Endometrium (tissue), 2 donors: ENCODE measurements at regions not wholly inside any gene's neighbourhood (a gene's known extent, or its start where the extent isn't known, plus 50 kb on each side); places are given as distances from the start of the nearest gene placed in this dataset.

Experiments
- FAIRE-seq: peaks from 2 replicates; lab custom pipeline; 2012; peaks lifted over from hg19 to GRCh38; lab: Jason Lieb, UNC
- donor health status: control.
- donor health status: control.

DNA sequence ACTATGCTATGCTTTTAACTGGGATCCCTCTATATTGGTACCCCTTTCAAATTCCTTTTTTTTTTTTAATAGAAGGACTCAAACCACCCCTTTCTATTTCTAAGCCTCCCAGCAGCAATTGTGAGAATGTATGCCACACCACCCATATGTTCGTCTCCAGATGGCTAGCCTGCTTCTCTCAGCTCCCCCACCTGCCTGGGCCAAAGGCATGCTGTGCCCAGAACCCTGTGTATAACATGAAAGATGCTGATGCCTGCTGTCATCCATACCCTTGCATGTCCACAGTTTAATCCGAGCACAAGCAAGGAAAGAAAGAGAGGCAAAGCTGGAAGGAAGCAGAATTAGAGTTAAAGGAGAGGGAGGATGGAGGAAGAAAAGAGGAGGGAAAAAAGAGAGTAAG is 159.5 kb upstream of the CNTN6 start:
- no peak for FAIRE-seq

DNA sequence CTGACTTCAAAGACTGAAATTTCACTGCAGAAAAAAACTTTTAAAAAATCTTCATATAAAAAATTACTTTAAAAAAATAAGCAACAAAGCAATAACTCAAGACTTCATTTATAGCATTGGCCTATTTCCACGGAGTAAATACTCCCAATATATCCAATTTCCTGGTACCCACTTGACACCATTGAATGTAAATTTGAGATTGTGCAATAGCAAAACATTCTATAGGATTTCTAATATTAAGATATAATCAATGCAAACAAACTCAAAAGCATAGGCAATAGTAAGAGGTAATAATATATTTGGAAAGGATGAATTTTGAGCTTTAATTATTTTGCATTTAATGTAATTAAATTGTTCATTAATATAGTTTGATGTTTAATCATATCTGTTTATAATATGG is 148.0 kb upstream of the CNTN6 start:
- FAIRE-seq = no peak

DNA sequence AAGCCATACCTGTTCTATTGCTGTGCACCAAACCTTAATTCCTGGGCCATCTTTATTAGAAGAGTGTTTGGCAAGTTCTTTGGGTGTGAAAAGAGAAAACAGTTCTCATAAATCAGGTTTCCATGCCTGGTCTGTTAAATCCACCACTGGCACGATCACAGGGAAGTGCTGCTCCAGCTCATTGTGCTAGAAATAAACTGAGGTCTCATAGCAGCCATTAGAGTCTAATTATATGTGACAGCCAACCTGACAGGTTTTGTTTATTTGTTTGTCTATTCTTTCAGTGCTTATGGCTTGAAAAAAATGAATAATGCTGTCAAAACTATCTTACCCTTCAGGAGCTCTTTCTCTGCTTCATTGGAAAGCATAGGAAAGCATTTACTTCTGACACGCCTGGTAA is 147.1 kb upstream of the CNTN6 start:
- FAIRE-seq = no peak

DNA sequence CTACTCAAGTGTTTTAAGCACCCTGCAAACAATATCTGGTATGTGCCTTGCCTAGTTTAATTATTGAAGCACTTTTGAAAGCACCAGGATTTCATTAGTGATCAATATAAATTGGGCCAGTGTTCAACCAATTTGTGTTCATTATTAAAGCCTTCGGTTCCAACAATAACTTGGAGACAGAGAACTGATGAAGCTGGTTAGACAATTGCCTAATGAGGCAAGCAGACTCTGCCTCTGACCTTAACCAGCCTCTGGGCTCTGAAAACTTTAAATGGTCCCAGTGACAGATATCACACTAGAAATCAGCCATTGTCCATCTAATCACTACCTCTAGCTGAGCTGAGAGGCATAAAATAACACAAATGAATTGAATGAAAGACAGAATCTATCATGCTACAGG is 139.9 kb upstream of the CNTN6 start:
- FAIRE-seq = no peak

DNA sequence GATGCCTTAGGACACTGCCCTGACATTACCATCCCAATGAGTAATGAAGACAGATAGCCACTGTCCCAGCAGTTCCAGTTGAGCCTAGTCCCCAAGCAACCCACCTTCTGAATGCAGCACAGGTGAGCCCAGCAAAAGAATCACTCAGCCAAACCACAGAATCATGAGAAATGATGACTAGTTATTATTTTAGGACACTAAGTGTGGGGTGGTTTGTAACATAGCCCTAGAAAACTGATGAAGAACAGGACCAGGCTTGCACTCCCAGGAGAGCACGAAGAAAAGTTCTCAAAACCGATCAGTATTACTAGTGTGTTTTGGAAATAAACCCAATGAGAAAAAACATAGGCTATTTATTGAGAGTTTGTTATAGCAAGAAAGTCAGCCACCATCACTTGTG is 129.6 kb upstream of the CNTN6 start:
- FAIRE-seq = no peak

DNA sequence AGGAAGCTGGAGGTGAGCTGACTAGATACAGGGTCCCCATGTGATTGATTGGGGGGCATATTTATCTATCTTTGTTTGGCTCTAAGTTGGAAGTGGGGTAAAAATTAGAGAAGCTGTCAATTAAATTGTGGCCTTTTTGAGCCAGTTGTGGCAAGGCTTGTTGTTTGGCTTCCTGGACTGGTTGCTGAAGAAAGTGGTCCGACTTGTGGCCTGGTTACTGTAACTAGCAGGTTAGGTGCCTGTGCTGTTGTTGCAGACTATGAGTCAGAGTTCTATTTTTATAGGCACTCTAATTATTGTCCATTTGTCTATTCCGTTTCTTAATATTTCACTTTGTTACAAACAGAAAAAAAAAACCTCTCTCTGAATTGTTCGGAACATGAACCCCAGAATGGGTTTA is 129.1 kb upstream of the CNTN6 start:
- FAIRE-seq = no peak

DNA sequence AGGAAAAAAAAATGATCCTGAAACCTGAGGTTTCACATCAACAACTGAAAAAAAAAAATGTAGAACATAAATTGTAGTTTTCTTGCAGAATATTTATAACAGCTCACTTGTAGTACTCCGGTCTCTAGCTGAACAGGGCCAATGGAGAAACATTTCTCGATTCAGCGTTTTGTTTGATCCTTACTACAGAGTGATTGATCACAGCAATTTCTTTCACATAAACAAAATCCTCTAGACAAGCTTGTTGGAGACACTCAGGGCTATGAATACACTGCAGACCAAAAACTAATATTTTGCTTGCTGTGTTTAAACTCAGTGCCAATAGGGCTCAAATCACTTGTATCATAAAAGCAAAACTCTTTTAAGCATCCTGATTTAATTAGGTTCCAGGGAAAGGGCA is 127.0 kb upstream of the CNTN6 start:
- FAIRE-seq = no peak

DNA sequence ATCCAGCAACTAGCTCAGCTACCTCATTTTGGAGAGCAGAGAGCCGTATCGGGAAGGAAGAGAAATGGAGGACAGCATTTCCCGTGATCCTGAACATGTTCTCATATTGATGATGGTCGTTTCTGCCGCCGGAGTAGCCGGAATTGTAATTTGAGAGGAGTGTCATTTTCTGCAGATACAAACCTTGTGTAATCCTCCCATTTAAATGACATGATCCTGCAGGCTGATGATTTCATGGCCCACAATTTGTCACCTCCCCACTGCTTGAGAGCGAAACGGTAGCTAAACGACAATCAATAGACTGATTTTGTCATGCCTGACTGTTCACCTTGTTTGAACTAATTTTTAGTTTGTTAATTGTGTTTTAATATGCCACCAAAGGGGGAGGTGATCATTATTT is 126.5 kb upstream of the CNTN6 start:
- no peak for FAIRE-seq

DNA sequence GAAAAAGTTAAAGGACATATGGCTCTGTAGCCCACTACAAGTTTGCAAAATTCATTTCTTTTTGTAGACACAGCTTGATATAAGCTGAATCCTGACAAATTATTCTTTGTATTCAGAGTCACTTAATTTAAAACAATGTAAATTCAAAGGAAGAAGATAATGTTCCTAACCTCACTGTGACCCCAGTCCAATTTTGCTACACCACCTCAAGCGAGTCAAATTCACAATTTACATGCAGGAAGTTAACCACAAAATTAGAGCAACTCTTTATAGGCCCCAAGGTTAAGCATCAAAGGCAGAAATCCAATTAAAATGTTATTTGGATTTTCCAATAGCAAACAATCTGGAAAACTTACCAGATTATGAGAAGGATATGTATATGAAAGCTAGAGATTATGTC is 119.5 kb upstream of the CNTN6 start:
- no peak for FAIRE-seq

DNA sequence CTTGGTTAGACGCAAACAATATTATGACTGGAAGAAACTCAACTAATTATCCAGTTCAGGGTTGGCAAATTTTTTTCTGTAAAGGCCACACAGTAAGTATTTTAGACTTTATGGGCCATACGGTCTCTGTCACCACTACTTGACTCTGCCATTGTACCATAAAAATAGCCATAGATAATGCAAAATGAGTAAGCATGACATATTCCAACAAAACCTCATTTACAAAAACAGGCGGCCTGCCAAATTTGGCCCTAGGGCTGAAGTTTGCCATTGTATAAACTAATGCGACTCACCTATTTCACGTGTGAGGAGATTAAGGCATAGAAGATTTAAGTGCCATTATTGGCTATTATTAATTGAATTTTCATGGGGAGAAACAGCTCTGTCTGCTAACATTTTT is 116.8 kb upstream of the CNTN6 start:
- FAIRE-seq = no peak

DNA sequence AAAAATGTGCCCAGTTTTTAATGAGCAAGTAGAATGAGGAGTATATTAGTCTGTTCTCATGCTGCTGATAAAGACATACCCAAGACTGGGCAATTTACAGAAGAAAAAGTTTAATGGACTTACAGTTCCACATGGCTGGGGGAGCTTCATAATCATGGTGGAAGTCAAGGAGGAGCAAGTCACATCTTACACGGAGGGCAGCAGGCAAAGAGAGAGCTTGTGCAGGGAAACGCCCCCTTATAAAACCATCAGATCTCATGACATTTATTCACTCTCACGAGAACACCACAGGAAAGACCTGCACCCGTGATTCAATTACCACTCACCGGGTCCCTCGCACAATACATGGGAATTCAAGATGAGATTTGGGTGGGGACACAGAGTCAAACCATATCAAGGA is 111.7 kb upstream of the CNTN6 start:
- FAIRE-seq = no peak

DNA sequence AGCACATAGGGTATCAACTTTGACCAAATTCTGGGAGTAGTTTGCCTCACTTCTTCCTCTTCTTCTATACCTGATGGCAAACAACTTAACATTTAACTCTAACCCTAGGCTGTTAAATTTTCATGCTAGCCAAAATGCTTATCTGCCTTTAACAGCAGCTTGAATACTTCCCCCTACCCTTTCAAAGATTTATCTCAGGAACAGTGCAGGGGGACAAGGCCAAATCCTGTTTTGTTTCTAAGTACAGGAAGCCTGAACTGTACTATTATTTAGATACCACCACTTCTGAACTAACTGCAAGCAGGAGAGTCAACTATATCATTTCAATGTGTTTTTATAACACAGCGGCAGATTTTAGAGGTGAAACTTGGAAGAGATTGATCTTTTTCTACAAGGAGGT is 104.0 kb upstream of the CNTN6 start:
- FAIRE-seq = no peak

DNA sequence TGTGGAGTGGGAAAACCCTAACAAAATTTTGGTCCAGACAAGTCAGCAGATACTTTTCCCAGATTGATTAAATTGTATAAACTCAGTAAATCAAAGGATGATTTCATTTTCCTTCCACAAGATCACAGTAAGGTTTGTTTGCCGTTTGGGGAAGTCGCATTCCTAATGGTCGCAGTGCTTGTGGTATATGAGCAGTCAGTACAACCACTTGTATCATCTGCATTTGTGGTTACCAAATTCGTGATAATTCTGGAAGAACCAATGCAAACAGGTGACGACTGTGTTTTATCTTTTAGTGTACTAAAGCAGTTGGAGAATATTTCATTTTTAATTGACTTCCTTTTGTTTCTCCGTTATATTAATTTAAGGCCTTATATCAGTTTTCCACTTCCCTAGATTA is 100.0 kb upstream of the CNTN6 start:
- FAIRE-seq = no peak

DNA sequence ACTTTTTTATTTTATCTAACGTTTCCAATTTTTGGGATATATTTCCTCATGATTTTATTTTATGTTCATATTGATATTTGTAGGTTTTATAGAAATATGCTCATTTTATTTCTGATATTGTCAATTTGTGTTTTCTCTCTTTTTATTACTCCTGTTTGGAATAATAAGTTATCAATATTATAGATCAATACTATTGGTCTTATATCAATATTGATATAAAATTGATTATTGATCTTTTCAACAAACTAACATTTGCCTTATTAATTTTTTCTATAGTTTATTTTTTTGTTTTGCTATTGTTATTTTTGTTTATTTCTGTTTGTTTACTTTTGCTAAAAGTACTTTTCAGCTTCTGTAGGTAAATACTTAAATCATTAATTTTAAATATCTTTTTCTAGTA is 90.8 kb upstream of the CNTN6 start:
- no peak for FAIRE-seq

DNA sequence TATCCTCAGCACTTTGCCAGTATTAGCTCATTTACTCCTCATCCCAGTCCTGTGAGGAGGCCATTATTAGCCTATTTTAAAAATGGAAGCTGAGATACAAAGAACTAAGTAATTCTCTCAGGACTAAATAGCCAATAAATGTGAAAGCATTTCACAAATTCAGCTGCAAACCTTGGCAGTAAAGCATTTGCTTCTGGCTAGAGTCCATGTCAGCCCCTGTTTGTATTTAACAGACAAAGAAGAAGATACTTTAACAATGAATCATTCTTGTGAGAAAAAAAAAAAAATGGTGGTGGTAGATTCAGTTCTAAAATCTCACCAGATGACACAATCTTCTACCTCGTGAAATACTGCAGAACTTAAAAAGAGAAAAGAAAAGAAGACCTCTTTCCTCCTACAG is 85.0 kb upstream of the CNTN6 start:
- FAIRE-seq = no peak

DNA sequence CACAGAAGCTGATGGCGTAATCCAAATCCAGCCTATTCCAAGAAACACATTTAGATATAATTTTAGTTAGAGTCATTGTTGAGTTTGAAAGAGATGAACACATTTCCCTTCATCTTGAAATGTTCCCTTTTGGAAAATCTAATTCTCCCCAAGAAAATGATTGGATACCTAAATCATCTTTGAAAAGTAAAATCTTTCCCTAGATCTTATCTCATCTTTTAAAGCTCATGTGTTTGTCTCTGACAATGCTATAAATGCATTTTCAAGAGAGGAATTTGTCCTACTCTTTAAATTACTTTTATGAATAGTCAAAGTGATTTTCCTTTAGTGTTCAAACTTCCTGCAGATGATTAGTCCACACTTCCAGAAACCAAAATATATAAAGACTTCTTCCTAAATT is 82.6 kb upstream of the CNTN6 start:
- FAIRE-seq = no peak

DNA sequence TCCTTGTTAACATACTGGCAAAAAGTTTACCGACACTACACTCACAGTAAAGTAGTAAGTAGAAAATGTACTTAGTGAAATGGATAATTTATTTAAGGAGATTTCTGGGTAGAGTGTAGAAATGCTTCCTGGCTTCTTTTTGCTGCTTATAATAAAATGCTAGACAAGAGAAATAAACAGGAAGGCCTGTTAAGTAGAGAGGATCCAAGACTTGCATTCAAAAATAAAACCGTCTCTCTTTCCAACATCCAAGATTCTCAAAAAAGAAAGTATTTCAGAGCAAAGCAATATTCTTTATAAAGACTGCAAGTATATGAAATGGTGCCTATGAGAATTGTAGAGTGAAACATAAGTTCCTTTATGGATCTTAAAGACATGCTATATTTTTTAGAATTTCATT is 77.0 kb upstream of the CNTN6 start:
- no peak for FAIRE-seq

DNA sequence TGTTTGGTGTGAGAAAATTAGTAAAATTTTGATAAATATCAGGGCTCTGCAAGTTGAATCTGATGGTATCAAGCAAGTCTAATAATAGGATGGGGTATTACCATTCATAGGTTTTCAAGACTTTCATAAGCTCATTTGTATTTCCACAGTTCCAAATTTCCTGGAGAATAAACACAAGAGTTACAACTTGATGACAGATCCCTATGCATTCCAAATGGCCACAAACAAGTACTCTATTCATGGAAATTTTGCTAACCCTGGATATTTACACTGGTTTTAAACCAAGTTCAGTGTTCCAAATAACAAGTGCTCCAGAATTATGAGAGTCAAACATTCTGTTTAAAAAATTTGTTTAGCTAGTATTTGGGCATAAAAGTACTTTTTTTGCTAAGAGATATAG is 75.0 kb upstream of the CNTN6 start:
- FAIRE-seq = no peak

DNA sequence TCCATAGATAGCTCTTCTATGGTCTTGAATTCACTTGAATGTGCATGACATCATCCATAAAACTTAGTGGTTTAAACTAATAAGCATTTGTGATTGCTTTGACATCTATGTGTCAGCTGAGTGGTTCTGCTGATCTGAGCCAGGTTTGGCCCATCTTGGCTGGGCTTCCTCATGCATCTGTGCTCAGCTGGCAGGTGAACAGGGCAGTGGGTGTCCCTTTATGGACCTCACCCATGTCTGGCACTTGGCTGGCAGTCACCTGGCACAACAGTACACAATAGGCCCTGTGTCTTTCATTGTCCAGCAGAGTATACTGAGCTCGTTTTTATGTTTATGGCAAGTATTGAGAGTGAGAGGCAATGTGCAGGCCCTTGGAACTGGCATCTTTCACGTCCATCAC is 73.7 kb upstream of the CNTN6 start:
- no peak for FAIRE-seq

DNA sequence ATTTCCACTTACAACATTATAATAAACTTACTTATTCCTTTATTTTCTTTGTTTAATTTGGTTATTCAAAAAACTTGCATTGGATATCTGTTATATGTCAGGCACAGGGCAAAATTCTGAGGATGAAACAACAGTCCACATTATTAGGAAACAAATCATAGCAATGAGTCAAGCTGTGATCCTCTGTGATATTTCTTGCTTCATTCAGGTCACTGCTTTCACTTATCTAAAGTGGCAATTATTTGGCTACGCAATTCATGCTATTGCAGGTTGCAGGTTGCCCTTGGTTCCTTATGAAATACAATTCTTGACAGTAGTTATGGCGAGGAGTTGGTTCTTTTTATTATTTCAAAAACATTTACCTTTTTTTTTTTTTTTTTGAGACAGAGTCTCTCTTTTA is 66.4 kb upstream of the CNTN6 start:
- no peak for FAIRE-seq

DNA sequence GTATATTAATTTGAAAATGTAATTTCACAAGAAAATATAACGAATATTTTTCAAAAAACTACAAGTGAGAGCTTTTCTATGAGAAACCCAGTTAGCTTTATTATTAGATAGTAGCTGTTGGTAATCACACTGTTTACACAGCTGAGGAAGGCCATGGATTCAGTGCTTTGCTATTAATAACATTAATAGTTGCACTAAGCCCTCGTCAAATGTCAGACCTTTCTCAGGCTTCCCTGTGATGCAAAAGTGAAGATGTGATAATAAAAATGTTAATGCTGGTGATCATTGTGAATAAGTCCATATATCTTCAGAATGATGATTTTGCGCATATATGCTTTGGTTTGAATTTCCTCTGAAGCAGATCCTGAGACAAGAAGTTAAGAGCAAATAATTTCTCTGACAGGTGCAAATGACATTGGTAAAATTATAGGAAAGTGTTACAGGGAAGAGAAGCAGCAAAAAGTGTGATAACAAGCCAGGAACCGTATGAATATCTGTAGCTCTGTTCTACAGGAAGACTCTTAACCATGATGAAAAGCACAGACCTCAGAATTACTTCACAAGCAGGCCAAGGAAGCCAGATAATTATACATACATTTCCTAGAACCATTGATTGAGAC is 56.5 kb upstream of the CNTN6 start:
- no peak for FAIRE-seq

DNA sequence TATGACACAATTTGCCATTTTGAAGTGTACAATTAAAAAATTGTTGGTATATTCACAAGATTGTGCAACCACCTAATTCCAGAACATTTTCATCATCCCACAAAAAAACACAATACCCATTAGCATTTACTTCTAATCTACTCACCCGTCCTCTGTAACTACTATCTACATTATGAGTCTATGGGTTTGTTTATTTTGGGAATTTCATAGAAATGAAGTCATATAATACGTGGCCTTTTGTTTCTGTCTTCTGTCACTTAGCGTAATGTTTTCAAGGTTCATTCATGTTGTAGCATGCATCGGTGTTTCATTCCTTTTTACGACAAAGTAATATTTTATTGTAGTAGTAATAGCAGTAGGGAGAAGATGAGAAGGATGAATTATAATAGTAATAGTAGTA is 55.2 kb upstream of the CNTN6 start:
- FAIRE-seq = no peak
